GM23248 (cell line): ENCODE measurements at regions not wholly inside any gene's neighbourhood (a gene's known extent, or its start where the extent isn't known, plus 50 kb on each side); places are given as distances from the start of the nearest gene placed in this dataset.

Experiments
- EZH2 ChIP-seq: fragments of 200-600 bp; sonication (generic); IDR thresholded peaks from 2 replicates; pipeline ENCODE4 v1.6.1; 2018; ENCODE audit warnings: antibody characterized with exemption, mild to moderate bottlenecking; ENCODE audit not compliant: insufficient read depth, poor library complexity, severe bottlenecking
- EZH2phosphoT487 ChIP-seq: fragments of 200-600 bp; sonication (generic); IDR thresholded peaks from 2 replicates; pipeline ENCODE4 v1.6.1; 2018; ENCODE audit warnings: antibody characterized with exemption, moderate library complexity, mild to moderate bottlenecking, low read depth; ENCODE audit not compliant: insufficient read depth

- TF ChIP-seq EZH2: no peak
- no peak for TF ChIP-seq EZH2phosphoT487
These were observed 1418.4 kb downstream of the PCDH18 start for GRCh38 chr4:136113921-136114320.
